Endodermal cell (in vitro differentiated cells): ENCODE measurements at regions not wholly inside any gene's neighbourhood (a gene's known extent, or its start where the extent isn't known, plus 50 kb on each side); places are given as distances from the start of the nearest gene placed in this dataset.

Source experiments
- DNase-seq: peaks from one replicate; pipeline ENCODE4 v3.0.0-alpha.2; 2017
- H3K27ac ChIP-seq: 2 replicates; pipeline ENCODE4 v1.5.1; 2013; ENCODE audit warnings: mild to moderate bottlenecking, low read depth, low read length, moderate library complexity
- H3K27me3 ChIP-seq: 2 replicates; pipeline ENCODE4 v1.6.1; 2013; ENCODE audit warnings: mild to moderate bottlenecking, low read length, moderate library complexity; ENCODE audit not compliant: insufficient read depth, control insufficient read depth, poor library complexity, severe bottlenecking
- H3K36me3 ChIP-seq: 2 replicates; pipeline ENCODE4 v1.7.0; 2013; ENCODE audit warnings: mild to moderate bottlenecking, low read length, moderate library complexity; ENCODE audit not compliant: control insufficient read depth, insufficient read depth
- H3K4me1 ChIP-seq: one replicate; pipeline ENCODE4 v1.7.0; 2013; ENCODE audit warnings: low read length; ENCODE audit not compliant: control insufficient read depth, insufficient read depth
- H3K4me3 ChIP-seq: 2 replicates; pipeline ENCODE4 v1.5.1; 2013; ENCODE audit warnings: mild to moderate bottlenecking, low read length, moderate library complexity
- H3K9ac ChIP-seq: 2 replicates; pipeline ENCODE4 v1.6.1; 2013; ENCODE audit warnings: mild to moderate bottlenecking, low read length, moderate library complexity; ENCODE audit not compliant: poor library complexity, severe bottlenecking; ENCODE audit errors: extremely low read depth
- H3K9me3 ChIP-seq: 2 replicates; pipeline ENCODE4 v1.6.1; 2013; ENCODE audit warnings: mild to moderate bottlenecking, low read length, moderate library complexity; ENCODE audit not compliant: control insufficient read depth
- H3K27ac Mint-ChIP-seq: 2 replicates; pipeline ENCODE4 v1.8.0; 2020; ENCODE audit warnings: mixed read lengths
- H3K27me3 Mint-ChIP-seq: 2 replicates; pipeline ENCODE4 v1.8.0; 2021; ENCODE audit warnings: mild to moderate bottlenecking, mixed read lengths; ENCODE audit not compliant: insufficient read depth
- H3K36me3 Mint-ChIP-seq: 2 replicates; pipeline ENCODE4 v1.8.0; 2020; ENCODE audit warnings: low read depth, mixed read lengths
- H3K4me1 Mint-ChIP-seq: 2 replicates; pipeline ENCODE4 v1.8.0; 2020; ENCODE audit warnings: mixed read lengths
- H3K4me3 Mint-ChIP-seq: 2 replicates; pipeline ENCODE4 v1.8.0; 2020; ENCODE audit warnings: mild to moderate bottlenecking, moderate library complexity, mixed read lengths
- H3K9me3 Mint-ChIP-seq: 2 replicates; pipeline ENCODE4 v1.8.0; 2020; ENCODE audit warnings: mild to moderate bottlenecking, mixed read lengths
- WGBS, 2 experiments: methylation state at CpG; one replicate each; pipeline versions ENCODE4 v1.1.5 to v1.1.7; 2013; ENCODE audit warnings: missing lambda C conversion rate in 2 of 2, mixed read lengths in 1 of 2; ENCODE audit not compliant: insufficient coverage in 1 of 2, insufficient read length in 1 of 2; 5-methylcytosine and 5-hydroxymethylcytosine counted together
- TF ChIP-seq, protein P1 (sequence below): fragments of 200-600 bp; sonication (generic); conservative IDR thresholded peaks from 2 replicates; pipeline ENCODE4 v1.5.0; 2021; ENCODE audit warnings: antibody characterized with exemption, mild to moderate bottlenecking

DNA sequence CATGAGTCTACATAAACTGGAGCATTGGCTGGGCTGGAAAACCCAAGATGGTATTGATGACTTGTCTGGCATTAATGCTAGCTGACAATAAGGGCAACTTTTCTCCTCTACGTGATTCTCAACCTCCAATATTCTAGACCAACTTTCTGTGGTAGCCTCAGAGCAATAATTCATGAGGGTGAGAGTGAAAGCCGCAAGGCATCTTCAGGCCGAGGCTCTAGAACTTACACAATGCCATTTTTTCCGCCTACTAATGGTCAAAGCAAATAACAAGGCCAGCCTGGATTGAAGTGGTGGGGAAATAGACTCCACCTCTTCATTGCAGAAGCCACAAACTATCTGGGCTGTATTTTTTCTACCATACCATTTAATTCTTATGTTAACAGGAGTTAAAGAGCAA lies 267.4 kb downstream of the GABRG2 start:
- Mint-ChIP-seq H3K4me1 (peaks cover 12% of the 10 kb centered on the region), H3K9me3 (peaks cover 19% of the 10 kb centered on the region), H3K36me3 (no peaks in the 10 kb centered on the region), H3K27ac (no peak overlapping the region), H3K4me3 (no peak overlapping the region), H3K27me3 (peaks cover 3% of the 10 kb centered on the region)
- Histone ChIP-seq H3K27me3 (no peaks in the 10 kb centered on the region), H3K36me3 (no peaks in the 10 kb centered on the region), H3K9me3 (no peaks in the 10 kb centered on the region), H3K27ac (no peak overlapping the region), H3K9ac (no peak overlapping the region), H3K4me1 (no peaks in the 10 kb centered on the region), H3K4me3 (no peak overlapping the region)
- no peak for DNase-seq
- TF ChIP-seq, protein P1, sequence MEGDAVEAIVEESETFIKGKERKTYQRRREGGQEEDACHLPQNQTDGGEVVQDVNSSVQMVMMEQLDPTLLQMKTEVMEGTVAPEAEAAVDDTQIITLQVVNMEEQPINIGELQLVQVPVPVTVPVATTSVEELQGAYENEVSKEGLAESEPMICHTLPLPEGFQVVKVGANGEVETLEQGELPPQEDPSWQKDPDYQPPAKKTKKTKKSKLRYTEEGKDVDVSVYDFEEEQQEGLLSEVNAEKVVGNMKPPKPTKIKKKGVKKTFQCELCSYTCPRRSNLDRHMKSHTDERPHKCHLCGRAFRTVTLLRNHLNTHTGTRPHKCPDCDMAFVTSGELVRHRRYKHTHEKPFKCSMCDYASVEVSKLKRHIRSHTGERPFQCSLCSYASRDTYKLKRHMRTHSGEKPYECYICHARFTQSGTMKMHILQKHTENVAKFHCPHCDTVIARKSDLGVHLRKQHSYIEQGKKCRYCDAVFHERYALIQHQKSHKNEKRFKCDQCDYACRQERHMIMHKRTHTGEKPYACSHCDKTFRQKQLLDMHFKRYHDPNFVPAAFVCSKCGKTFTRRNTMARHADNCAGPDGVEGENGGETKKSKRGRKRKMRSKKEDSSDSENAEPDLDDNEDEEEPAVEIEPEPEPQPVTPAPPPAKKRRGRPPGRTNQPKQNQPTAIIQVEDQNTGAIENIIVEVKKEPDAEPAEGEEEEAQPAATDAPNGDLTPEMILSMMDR, result no peak
- 97% methylated on average over 4 of the region's 4 CpGs; no CpG with 5 or more reads in 1 of the 2 experiments for WGBS, 2 experiments

DNA sequence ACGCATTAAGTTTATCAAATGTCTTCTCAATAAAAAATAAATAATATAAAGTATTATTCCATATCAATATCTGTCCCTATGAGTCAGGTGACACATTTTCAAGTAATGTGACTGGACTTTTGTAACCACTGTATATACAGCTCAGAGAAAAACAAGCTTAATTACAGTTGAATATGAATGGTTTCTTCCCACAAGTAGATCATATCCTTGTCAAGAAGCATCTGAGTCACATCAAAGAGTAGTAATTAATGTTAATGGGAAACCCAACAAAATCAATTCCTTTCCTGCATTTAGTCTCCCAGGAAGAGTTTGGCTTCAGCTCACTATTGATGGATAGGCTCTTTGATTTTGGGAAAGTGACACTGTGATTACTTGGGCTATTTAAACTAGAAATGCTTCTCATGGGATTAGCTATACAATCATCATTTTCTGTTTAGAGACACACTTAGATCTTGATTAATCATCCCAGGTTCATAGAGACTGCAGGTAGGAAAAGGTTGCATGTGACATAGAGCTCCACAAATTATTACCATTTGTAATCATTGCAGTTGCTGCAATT lies 292.9 kb downstream of the GABRG2 start:
- Mint-ChIP-seq H3K27ac (no peak overlapping the region), H3K27me3 (no peaks in the 10 kb centered on the region), H3K9me3 (peaks cover 12% of the 10 kb centered on the region), H3K4me1 (no peaks in the 10 kb centered on the region), H3K4me3 (no peak overlapping the region), H3K36me3 (peaks cover 18% of the 10 kb centered on the region)
- TF ChIP-seq, protein P1, result no peak
- DNase-seq, result no peak
- WGBS, 2 experiments, result 0% methylated on average over 1 of the region's 1 CpG; no CpG with 5 or more reads in 1 of the 2 experiments
- Histone ChIP-seq H3K9ac (no peak overlapping the region), H3K27me3 (no peaks in the 10 kb centered on the region), H3K27ac (no peak overlapping the region), H3K4me1 (no peaks in the 10 kb centered on the region), H3K4me3 (no peak overlapping the region), H3K36me3 (no peaks in the 10 kb centered on the region), H3K9me3 (peaks cover 8% of the 10 kb centered on the region)

DNA sequence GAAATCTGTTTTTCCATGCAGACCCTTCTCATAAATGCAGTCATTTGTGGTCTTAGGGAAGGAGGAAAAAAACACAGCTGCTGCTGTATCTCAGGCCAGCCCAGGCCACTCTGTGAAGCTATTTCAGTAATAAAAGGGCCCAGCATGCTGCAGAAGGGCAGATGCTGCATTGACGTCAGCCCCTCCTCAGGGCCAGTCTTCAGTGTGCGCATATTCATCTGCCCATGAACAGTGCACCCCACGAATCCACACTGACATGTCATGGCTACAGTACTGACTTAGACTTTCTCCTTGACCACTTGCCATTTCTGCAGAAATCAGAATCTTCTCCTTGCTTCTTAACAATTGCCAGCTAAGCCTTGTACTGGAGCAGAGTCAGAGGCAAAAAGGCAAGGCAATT lies 304.7 kb downstream of the GABRG2 start:
- Mint-ChIP-seq H3K36me3 (peaks cover 20% of the 10 kb centered on the region), H3K27ac (no peak overlapping the region)

More for the DNA sequence above, 304.7 kb downstream of the GABRG2 start:
- no peak overlapping the region for H3K4me3 Mint-ChIP-seq
- Histone ChIP-seq H3K27me3 (no peaks in the 10 kb centered on the region), H3K27ac (peak overlapping the region; percentile 71), H3K4me1 (no peaks in the 10 kb centered on the region), H3K9me3 (peaks cover 20% of the 10 kb centered on the region), H3K4me3 (no peak overlapping the region), H3K36me3 (no peaks in the 10 kb centered on the region), H3K9ac (no peak overlapping the region)
- peak; percentile 60 for DNase-seq
- H3K9me3 Mint-ChIP-seq, result peaks cover 33% of the 10 kb centered on the region
- 50 to 63% methylated on average over 2 to 3 of the region's 3 CpGs for WGBS, 2 experiments
- H3K27me3 Mint-ChIP-seq, result no peaks in the 10 kb centered on the region
- TF ChIP-seq, protein P1, result no peak
- H3K4me1 Mint-ChIP-seq, result no peaks in the 10 kb centered on the region
